ENCODE measurements at regions not wholly inside any gene's neighbourhood (a gene's known extent, or its start where the extent isn't known, plus 50 kb on each side); places are given as distances from the start of the nearest gene placed in this dataset.
"Not testable (repeated sequence)": the region's sequence is repeated elsewhere in the genome, so short reads cannot be mapped to it uniquely, and the experiment has no call there.

DNA sequence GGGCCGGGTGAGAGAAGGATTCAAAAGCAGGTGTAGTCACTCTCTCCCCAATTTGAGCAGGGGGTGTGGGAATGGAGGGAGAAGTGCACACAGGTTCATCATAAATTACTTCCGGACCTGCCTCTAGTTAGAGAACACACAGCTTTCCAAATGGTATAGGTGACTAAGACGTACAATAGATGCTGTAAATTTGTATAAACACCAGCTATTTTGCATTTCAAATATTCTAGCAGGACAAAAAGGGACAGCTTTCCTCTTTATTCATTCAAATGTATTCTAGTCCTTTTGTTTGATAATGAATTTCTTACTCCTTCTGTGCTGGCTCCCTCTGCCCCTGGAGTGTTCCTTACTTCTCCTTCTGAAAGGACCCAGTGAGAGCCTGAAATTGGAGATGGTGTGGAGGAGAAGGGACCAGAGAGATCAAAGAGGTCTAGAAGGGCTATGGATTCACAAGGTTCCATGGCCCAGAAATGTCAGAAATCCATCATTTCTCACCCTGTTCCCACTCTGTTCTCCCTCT is 53.2 kb upstream of the SH3BP4 start:
- no peak for DNase-seq (ENCODE audit: low read depth)

DNA sequence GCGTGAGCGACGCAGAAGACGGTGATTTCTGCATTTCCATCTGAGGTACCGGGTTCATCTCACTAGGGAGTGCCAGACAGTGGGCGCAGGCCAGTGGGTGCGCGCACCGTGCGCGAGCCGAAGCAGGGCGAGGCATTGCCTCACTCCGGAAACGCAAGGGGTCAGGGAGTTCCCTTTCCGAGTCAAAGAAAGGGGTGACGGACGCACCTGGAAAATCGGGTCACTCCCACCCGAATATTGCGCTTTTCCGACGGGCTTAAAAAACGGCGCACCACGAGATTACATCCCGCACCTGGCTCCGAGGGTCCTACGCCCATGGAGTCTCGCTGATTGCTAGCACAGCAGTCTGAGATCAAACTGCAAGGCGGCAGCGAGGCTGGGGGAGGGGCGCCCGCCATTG is 63.4 kb upstream of the SH3BP4 start:
- DNase-seq (ENCODE audit: low read depth): not testable (repeated sequence)

DNA sequence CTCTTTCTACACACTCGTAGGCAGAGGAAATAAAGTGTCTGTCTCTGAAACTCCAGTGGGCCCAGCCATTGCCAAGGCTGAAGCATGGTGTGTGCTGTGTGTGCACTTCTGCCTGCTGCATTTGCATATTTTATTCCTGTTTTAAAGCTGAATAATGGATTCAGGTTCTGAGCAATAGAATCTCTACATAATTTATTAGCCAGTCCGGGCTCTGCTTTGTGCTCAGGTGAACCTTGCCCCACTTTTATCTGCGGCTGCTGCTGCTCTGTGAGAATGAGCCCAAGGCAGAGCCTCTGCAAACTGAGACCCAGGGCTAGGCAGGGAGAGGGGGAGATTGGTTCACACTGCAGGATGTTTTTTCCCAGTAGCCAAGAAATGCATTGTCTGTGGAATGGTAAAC is 64.6 kb upstream of the SH3BP4 start:
- DNase-seq (ENCODE audit: low read depth): no peak

DNA sequence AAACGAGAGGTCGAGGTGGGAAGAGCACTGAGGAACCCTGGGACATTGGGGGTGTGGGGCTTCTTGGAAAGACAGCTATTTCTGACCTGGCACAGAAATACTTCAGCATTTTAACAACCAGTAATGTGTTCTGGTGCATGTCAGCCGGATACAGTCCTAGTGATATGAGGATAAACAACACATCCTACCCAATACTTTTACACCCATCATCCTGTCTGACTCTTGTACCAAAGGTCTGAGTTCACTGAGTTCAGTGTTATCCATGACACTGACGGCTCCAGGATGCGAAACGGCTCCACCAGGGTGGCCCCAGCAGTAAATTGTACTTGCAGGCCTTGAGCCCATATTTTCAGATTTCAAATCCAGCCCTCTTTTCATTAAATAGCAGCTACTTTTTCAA is 65.9 kb upstream of the SH3BP4 start:
- DNase-seq (ENCODE audit: low read depth): no peak

DNA sequence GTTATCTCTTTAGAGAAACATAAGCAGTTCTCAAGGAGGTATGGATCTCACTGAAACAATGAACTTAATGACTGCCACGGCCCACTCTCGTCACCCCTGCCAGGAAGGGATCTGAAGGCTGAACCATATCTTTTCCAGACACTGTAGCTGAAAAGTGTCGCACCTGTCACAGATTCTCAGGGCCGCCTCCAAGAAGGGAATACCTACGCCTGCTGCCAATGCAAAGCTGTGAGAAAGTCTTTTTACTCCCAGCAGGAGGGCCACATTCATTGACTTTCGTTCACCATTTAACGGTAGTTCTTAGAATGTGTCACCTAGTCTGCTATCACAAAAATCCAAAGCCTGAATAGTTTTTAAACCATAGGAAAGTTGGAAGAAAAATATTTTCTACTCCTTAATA is 66.7 kb upstream of the SH3BP4 start:
- no peak for DNase-seq (ENCODE audit: low read depth)

DNA sequence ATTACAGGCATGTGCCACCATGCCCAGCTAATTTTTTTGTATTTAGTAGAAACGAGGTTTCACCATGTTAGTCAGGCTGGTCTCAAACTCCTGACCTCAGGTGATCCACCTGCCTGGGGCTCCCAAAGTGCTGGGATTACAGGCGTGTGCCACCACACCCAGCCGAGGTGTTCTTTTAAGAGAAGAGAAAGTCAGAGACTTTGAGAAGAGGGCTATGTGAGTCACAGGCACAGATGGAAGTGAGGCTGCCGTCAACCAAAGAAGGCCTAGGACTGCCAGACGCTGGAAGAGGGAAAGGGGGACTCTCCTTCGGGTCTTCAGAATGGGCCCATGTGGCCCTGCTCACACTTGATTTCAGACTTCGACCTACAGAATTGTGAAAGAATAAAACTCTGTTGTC is 67.2 kb upstream of the SH3BP4 start:
- no peak for DNase-seq (ENCODE audit: low read depth)

DNA sequence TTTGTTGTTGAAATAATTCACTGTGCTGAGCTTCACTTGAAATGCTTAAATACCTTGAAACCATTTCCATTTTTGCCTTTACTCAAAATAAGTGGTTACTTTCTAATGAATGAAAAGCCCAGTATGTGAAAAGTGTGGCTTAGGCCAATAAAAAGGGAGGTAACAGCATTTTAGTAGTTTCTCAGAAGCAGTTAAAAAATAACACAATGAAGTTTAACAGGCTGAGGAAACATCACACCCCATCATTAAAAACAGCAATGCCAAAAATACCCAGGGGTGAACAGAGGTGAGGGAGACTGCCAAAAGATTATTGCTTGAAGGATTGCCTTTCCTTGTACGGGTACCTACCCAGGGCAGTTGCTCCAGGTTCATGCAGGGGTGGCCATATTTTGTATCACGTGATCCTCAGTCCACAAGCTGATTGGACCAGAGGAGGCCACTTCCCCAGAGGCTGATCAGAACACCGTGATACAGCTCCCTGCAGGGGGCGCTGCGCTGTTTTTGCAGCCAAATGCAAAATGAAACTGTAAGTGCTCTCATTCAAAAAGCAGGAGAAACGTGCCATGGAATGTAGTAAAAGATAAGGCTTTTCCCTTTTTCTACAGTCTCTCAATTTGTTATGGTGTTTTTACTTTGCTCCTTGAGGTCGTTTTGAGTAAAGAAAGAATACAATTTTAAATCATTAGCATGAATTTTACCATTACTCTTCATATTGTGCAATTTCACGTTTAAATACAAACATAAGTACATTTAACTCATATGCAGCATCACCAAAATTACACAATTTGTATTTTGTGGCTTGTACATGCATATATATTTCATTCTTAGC is 70.2 kb upstream of the SH3BP4 start:
- DNase-seq (ENCODE audit: low read depth): peak; percentile 63

DNA sequence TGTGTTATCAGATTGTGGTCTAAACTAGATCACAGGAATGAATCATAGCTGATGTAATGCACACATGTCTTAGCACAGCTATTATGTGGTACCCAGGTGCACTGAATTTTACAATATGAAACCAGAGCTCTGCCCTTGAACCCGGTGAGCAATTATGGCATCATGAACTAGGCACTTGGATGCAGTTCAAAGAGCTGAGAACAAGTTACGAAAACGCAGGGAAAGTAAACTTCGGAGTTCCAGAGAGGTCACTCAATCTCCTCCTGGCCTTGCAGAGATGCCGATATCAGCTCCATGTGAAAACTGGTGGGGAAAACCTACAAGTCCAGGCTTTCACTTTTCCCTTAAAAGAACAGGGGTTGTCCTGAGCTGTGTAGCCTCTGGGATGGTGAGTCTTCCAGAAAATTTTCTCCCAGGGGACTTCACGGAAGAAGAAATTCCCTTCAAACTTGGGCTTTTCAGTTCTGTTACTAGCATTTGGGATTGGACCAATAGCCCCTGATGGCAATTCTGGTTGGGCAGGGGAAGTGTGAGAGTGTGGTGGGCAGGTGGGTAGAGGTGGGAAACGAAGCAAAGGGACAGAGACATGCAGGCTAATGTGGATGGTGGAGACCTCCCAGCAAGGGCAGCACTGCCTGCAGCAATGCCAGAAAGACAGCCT is 71.1 kb upstream of the SH3BP4 start:
- DNase-seq (ENCODE audit: low read depth): peak; percentile 92

DNA sequence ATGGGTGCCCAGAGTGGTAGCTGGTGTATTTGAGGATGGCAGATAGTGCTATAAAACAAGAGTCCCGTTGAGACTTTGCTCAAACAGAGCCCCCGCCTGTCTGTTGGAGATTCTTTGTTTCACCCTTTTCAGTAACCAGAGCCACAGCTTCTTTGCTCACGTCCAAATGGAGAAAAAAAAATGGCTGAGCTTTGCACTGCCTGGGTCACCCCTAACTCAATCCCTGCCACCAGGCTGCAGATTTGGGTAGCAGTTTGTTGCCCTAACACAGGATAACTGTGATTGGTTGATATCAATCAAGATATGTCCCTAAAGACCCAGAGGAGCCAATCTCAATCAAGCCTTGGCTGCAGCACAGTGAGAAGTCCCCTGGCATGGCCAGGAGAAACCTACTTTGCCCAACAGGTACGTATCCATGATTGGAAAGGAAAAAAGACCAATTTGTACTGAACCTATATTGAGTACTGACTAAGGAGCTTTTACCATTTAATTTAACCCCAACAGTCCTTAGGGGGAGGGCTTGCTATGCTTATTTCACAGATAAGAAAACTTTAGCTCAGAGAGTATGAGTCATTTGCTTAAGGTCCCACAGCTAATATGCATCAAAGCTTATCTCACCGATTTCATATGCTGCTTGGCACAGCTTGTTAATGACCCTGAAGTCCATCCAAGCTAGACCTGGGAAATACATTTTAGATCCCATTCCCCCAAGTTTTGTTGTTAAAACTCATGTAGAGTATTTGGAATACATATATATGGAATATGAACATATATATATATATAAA is 72.0 kb upstream of the SH3BP4 start:
- DNase-seq (ENCODE audit: low read depth): peak; percentile 82

DNA sequence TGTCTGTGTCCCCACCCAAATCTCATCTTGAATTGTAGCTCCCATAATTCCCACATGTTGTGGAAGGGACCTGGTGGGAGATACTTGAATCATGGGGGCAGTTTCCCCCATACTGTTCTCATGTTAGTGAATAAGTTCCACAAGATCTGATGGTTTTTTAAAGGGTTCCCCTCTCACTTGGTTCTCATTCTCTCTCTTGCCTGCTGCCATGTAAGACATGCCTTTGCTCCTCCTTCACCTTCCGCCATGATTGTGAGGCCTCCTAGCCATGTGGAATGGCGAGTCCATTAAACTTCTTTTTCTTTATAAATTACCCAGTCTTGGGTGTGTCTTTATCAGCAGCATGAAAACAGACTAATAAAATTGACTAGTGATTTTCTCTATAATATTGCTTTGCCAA is 75.2 kb upstream of the SH3BP4 start:
- DNase-seq (ENCODE audit: low read depth): not testable (repeated sequence)

DNA sequence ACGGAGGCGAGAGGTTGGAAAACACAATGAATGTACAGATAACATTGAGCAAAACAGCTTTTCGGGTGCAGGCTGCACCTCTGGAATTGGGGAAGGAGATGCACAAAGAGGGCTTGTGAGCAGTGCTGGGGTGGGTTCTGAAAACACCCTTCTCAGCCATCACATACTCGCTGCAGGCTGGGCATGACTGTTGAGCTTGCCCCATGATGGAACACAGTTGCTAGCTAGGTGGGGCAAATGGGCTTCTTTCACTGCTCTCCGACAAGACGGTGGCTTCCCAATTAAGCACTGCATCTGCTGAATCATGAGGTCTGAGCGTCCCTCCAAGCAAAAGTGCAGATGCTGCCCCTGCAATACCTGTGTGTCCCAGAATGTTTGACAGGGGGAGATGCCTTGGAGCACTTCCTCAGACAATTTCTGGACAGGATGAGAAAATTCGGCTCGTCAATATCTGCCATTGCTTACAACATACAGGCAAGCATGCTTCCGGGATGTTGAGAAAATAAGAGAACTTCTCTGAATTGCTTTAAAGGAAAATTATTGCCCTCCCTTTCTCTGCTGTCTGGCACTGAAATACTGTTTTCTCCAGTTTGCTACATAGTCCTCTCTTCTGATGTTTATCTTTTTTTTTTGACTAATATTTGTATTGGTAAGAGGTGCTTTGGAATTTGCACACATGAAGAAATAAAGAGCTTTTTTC is 77.3 kb upstream of the SH3BP4 start:
- no peak for DNase-seq (ENCODE audit: low read depth)

DNA sequence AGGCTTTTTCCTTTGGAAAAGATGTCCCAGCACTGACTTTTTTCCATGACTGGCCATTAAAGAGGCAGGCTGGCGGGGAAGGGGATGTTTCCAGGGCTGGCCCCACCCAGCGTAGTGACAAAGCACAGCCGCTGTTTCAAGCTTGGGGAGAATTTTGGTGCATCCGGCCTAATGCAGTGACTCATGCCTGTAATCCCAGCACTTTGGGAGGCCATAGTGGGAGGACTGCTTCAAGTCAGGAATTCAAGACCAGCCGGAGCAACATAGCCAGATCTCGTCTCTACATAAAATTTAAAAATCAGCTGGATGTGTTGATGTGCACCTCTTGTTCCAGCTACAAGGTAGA is 78.0 kb upstream of the SH3BP4 start:
- no peak for DNase-seq (ENCODE audit: low read depth)

DNA sequence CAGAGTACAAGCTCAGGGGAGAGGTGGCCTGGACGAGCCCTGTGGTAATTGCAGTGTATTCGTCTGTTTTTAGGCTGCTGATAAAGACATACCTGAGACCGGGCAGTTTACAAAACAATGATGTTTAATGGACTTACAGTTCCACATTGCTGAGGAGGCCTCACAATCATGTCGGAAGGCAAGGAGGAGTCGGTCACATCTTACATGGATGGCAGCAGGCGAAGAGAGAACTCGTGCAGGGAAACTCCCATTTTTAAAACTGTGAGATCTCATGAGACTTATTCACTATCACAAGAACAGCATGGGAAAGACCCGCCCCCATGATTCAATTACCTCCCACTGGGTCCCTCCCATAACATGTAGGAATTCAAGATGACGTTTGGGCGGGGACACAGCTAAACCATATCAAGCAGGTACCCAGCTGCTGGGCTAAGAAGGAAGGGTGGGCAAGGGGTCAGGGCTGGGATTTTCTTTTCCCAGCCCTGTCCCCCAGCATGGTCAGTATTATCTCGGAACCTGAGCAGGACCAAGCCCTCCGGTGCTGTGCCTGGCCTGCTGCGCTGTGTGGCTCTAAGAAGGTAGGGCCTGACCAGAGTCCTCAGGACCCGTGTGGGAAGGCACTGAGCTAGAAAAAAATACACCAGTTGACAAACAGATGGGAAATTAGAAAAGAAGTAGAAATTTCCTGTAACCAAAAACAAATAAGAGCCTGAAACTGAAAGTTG is 78.6 kb upstream of the SH3BP4 start:
- DNase-seq (ENCODE audit: low read depth): no peak

DNA sequence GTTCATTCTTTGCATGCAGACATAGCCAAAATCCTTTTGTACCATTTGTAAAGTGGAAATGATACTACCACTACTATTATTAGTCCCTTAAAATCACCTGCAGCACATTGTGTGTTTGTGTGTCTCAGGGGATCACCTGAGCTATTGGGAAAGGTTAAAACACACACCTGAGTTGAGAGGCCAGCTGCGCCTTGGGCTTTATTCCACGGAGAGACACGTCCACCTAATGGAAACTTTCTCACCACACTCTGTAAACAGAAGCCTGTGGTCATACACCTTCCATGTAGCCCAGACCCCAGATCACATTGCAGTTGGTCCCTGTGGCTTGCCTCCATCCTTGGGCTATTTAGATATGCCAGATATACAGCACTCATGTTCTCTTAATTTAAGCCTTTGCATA is 81.8 kb upstream of the SH3BP4 start:
- no peak for DNase-seq (ENCODE audit: low read depth)

DNA sequence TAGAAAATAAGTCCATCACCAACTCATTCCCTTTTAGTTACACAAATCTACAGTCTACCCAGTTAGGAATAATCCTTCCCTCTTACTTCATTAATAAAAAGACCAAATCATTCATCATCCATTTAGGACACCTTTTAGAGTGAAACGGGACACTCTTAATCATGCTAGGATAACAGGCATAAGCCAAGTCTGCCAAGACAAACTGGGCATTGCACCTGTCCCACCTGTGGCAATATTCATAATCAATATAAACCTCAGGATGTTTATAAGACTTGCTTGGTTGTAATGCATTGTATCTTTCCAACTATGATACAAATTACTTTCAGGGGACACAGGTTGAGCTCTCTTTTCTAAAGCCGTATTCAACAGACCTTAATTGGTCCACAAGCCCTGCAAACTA is 82.7 kb upstream of the SH3BP4 start:
- DNase-seq (ENCODE audit: low read depth): no peak

DNA sequence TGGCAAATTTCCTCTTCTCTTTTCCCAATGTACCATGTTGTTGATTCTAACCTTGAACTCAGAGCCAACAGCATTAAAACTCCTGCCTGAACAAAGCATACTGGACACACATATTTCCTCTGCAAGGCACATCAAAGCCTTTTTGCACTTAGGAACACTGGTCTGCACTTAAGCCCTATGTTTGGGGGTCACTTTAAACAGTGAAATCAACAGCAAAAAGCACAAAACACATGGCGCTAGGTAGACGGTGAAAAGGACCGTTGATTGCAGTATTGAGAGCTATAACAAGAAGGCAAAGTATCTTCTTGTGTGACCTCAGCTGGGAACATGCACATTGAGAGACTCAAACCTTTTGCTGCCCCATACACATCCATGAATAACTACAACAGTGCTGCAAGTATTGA is 83.9 kb upstream of the SH3BP4 start:
- DNase-seq (ENCODE audit: low read depth): no peak

DNA sequence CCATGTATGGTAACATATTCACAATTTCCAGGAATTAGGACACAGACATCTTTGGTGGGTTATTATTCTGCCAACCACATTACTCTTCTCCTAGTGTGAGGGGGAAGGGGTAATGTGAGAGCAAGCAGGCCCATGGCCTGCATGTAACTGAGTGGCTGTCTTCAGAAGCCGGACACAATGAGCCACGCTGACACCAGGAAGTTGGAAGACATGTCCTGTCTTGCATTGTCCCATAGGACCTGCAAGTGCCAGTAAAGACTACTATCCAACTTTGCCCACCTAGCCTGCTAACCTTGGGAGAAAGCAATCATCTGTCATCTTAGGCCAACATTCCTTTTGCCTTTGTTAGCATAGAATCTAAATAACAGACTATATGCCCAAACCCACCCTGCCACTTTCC is 86.2 kb upstream of the SH3BP4 start:
- no peak for DNase-seq (ENCODE audit: low read depth)

DNA sequence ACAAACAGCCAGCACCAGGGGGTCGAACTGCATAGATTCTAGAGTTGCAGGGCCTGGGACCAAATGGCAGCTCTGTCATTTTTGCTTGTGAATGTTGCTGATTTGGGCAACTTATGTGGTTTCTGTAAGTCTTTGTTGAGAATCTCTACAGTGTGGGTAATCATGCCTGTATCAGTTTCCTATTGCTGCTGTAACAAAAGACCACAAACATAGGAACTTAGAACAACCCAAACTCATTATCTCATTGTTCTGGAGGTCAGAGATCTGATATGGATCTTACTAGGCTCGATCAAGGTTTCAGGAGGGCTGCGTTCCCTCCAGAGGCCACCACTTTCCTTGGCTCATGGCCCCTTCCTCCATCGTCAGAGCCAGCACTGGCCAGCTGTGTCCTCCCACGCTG is 86.8 kb upstream of the SH3BP4 start:
- DNase-seq (ENCODE audit: low read depth): no peak

DNA sequence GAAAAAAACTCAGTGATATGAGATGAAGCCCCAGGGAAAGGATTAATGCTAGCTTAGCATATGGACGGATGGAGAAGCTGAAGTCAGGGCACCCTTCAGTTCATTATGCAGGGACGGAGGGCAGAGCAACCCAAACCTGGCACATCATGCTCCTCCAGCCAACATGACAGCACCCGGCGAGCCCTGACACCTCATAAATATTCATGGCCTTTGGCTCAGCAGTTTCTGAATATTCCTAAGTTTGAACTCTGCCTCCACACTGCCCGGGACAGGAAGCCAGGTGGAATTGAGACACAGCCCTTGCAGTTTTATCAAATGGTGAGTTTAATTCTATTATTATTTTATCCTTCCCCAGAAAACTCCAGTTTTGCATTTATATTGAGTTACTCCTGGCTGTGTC is 87.3 kb upstream of the SH3BP4 start:
- DNase-seq (ENCODE audit: low read depth): no peak

DNA sequence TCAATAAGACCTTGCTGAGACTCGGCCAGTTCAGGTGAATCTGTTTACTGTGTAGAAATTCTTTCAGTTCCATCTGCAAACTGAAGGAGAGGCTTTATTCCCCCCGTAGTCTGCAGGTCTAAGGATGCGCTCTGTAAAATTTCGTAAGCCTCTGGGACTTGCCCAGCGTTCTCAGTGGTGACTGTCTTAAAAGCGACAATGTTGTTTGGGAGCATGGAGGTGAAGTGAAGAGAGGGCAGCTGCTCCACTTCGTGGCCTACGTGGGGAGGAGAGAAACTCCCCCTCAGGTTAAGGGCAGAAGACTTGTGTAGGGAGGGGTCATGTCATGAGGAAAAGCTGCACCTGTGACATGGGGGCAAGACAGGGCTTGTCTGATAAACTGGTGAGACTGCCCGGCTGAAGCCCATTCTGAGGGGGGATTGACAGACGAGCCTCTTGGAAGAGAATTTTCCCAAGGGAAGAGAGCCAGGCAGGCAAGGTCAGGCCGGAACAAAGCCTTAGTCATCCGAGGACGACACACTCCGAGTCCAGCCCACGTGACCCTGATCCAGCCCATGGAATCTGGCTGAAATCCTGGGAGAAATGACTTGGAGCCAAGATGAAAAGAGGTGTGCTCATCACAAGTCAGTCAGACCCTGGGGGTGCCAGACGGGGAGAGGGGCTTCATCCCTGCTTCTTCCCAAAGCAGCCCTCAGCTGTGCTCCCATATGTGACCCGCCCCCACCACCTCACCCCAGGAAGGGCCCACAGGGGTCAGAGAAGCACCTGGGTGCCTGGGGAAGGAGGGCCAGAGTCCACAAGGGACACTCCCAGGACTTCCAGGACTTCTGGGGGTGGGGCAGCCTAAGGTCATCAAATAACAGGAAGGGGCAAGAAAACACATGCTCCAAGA is 88.5 kb upstream of the SH3BP4 start:
- no peak for DNase-seq (ENCODE audit: low read depth)

Measured in non-pigmented ciliary epithelial cell (primary cell).